Stromal cell of bone marrow (primary cell): ENCODE measurements at regions not wholly inside any gene's neighbourhood (a gene's known extent, or its start where the extent isn't known, plus 50 kb on each side); places are given as distances from the start of the nearest gene placed in this dataset.

Experiments used
- DNase-seq: peaks from one replicate; pipeline ENCODE4 v3.0.0-alpha.2; 2012; ENCODE audit warnings: low read depth

GRCh38 chr7:31171984-31172383 lies 119.9 kb downstream of the ADCYAP1R1 start:
- no peak for DNase-seq

DNA sequence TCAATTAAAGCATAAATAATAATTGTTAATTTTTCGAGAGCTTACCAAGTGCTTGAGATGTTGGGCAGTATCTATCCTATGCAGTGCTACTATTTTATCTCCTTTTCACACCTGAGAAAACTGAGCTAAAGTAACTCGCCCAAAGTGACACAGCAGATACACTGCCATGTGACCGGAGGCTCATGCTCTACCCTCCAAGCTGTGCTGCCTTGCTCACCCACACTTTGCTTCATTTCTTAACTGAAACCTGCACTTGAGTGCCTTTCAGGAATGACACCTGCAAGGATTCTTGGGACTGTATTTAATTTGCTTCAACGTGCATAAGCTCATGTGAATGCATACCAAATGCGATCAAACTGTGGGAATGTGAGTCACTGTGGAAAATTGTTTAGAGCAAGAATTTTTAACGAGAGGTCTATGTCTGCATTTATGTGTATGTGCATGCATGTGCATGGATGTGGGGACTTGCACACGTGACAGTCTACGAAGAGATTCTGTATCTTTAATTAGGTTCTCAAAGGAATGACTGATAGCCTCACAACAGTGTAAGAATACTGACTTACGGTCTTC lies 119.2 kb downstream of the ADCYAP1R1 start:
- no peak for DNase-seq
